H9 (cell line): ENCODE measurements at regions not wholly inside any gene's neighbourhood (a gene's known extent, or its start where the extent isn't known, plus 50 kb on each side); places are given as distances from the start of the nearest gene placed in this dataset.

Experiments used
- DNase-seq: peaks from one replicate; pipeline ENCODE4 v3.0.0-alpha.2; 2017
- H2AFZ ChIP-seq: one replicate; pipeline ENCODE4 v1.6.1; 2013; ENCODE audit warnings: mild to moderate bottlenecking, low read length, control low read depth, moderate library complexity
- H2AK5ac ChIP-seq: 2 replicates; pipeline ENCODE4 v1.6.1; 2013; ENCODE audit warnings: low read length, control low read depth, mixed read lengths; ENCODE audit not compliant: insufficient read length
- H2BK120ac ChIP-seq: one replicate; pipeline ENCODE4 v1.6.1; 2013; ENCODE audit warnings: low read depth, mild to moderate bottlenecking, low read length, control low read depth, inconsistent platforms; ENCODE audit not compliant: poor library complexity, severe bottlenecking
- H2BK12ac ChIP-seq: 2 replicates; pipeline ENCODE4 v1.6.1; 2013; ENCODE audit warnings: low read length, control low read depth, mixed read lengths, low read depth; ENCODE audit not compliant: insufficient read length
- H2BK15ac ChIP-seq: 2 replicates; pipeline ENCODE4 v1.6.1; 2013; ENCODE audit warnings: low read depth, low read length, control low read depth
- H2BK20ac ChIP-seq: one replicate; pipeline ENCODE4 v1.6.1; 2013; ENCODE audit warnings: low read depth, mild to moderate bottlenecking, low read length, control low read depth, inconsistent platforms; ENCODE audit not compliant: poor library complexity, severe bottlenecking
- H2BK5ac ChIP-seq: 2 replicates; pipeline ENCODE4 v1.6.1; 2013; ENCODE audit warnings: low read length, control low read depth, mixed read lengths; ENCODE audit not compliant: insufficient read length
- H3K14ac ChIP-seq: 2 replicates; pipeline ENCODE4 v1.6.1; 2013; ENCODE audit warnings: low read length, control low read depth; ENCODE audit not compliant: insufficient read depth
- H3K18ac ChIP-seq: 2 replicates; pipeline ENCODE4 v1.6.1; 2013; ENCODE audit warnings: low read depth, mild to moderate bottlenecking, mixed read lengths, low read length, control low read depth; ENCODE audit not compliant: insufficient read length
- H3K23ac ChIP-seq: 2 replicates; pipeline ENCODE4 v1.6.1; 2013; ENCODE audit warnings: low read length, control low read depth, mixed read lengths, low read depth; ENCODE audit not compliant: insufficient read length
- H3K23me2 ChIP-seq: 2 replicates; pipeline ENCODE4 v1.6.1; 2013; ENCODE audit warnings: low read depth, mild to moderate bottlenecking, mixed read lengths, low read length, control low read depth; ENCODE audit not compliant: insufficient read length, poor library complexity, severe bottlenecking
- H3K27ac ChIP-seq: 2 replicates; pipeline ENCODE4 v1.5.1; 2013; ENCODE audit warnings: low read length, control low read depth, mixed read lengths, low read depth; ENCODE audit not compliant: insufficient read length
- H3K27me3 ChIP-seq: 2 replicates; pipeline ENCODE4 v1.6.1; 2013; ENCODE audit warnings: low read length, control low read depth, inconsistent platforms; ENCODE audit not compliant: insufficient read depth
- H3K4ac ChIP-seq: 2 replicates; pipeline ENCODE4 v1.6.1; 2013; ENCODE audit warnings: low read depth, mild to moderate bottlenecking, control low read depth, inconsistent platforms, low read length, moderate library complexity
- H3K4me1 ChIP-seq: 2 replicates; pipeline ENCODE4 v1.6.1; 2013; ENCODE audit warnings: low read length, control low read depth, inconsistent platforms; ENCODE audit not compliant: insufficient read depth
- H3K4me2 ChIP-seq: 2 replicates; pipeline ENCODE4 v1.6.1; 2013; ENCODE audit warnings: low read length, control low read depth, mixed read lengths; ENCODE audit not compliant: insufficient read length, insufficient read depth
- H3K56ac ChIP-seq: 2 replicates; pipeline ENCODE4 v1.6.1; 2013; ENCODE audit warnings: low read depth, mild to moderate bottlenecking, mixed read lengths, low read length, control low read depth; ENCODE audit not compliant: insufficient read length
- H3K79me1 ChIP-seq: 2 replicates; pipeline ENCODE4 v1.6.1; 2013; ENCODE audit warnings: low read depth, mild to moderate bottlenecking, moderate library complexity, low read length, control low read depth, inconsistent platforms; ENCODE audit not compliant: insufficient read depth, poor library complexity, severe bottlenecking
- H3K79me2 ChIP-seq: 2 replicates; pipeline ENCODE4 v1.6.1; 2013; ENCODE audit warnings: low read length, control low read depth, inconsistent platforms; ENCODE audit not compliant: insufficient read depth
- H3K9ac ChIP-seq: 2 replicates; pipeline ENCODE4 v1.6.1; 2013; ENCODE audit warnings: low read length, control low read depth, mixed read lengths; ENCODE audit not compliant: insufficient read length; ENCODE audit errors: extremely low read depth
- H3K9me3 ChIP-seq: one replicate; pipeline ENCODE4 v1.6.1; 2013; ENCODE audit warnings: low read depth, low read length, inconsistent platforms; ENCODE audit not compliant: control insufficient read depth
- H3T11ph ChIP-seq: one replicate; pipeline ENCODE4 v1.6.1; 2013; ENCODE audit warnings: mild to moderate bottlenecking, low read length, control low read depth, inconsistent platforms
- H4K20me1 ChIP-seq: one replicate; pipeline ENCODE4 v1.6.1; 2013; ENCODE audit not compliant: control insufficient read depth, insufficient read length, insufficient read depth
- H4K5ac ChIP-seq: 2 replicates; pipeline ENCODE4 v1.6.1; 2013; ENCODE audit warnings: low read depth, mild to moderate bottlenecking, mixed read lengths, low read length, control low read depth; ENCODE audit not compliant: insufficient read length
- H4K8ac ChIP-seq: replicated peaks from 2 replicates; pipeline ENCODE4 v1.6.1; 2013; ENCODE audit warnings: low read length, control low read depth, mixed read lengths, low read depth; ENCODE audit not compliant: insufficient read length
- H4K91ac ChIP-seq: 2 replicates; pipeline ENCODE4 v1.6.1; 2013; ENCODE audit warnings: low read depth, mild to moderate bottlenecking, moderate library complexity, mixed read lengths, low read length, control low read depth; ENCODE audit not compliant: insufficient read length
- H3K27ac Mint-ChIP-seq, 3 experiments: 2 replicates in 2 of 3; 3 replicates in 1 of 3; pipeline ENCODE4 v1.8.0; 2020 to 2021; ENCODE audit warnings: mixed read lengths in 3 of 3, mild to moderate bottlenecking in 1 of 3, moderate library complexity in 1 of 3
- H3K27me3 Mint-ChIP-seq: 2 replicates; pipeline ENCODE4 v1.8.0; 2021; ENCODE audit warnings: low read depth, mild to moderate bottlenecking, moderate library complexity, mixed read lengths
- H3K36me3 Mint-ChIP-seq, 3 experiments: 2 replicates in 2 of 3; 3 replicates in 1 of 3; pipeline ENCODE4 v1.8.0; 2020 to 2021; ENCODE audit warnings: low read depth in 3 of 3, mixed read lengths in 3 of 3; ENCODE audit not compliant: insufficient read depth in 1 of 3
- H3K4me1 Mint-ChIP-seq, 2 experiments: 2 replicates each; pipeline ENCODE4 v1.8.0; 2020; ENCODE audit warnings: mixed read lengths in 2 of 2
- H3K4me3 Mint-ChIP-seq, 2 experiments: 2 replicates in 1 of 2; 3 replicates in 1 of 2; pipeline ENCODE4 v1.8.0; 2020 to 2021; ENCODE audit warnings: mild to moderate bottlenecking in 2 of 2, mixed read lengths in 2 of 2, moderate library complexity in 1 of 2
- H3K9me3 Mint-ChIP-seq, 2 experiments: 2 replicates in 1 of 2; 3 replicates in 1 of 2; pipeline ENCODE4 v1.8.0; 2020; ENCODE audit warnings: mild to moderate bottlenecking in 2 of 2, mixed read lengths in 2 of 2, moderate library complexity in 1 of 2
- CTCF ChIP-seq: fragments of 200-600 bp; sonication (generic); conservative IDR thresholded peaks from 3 replicates; pipeline ENCODE4 v1.8.0; 2021; ENCODE audit warnings: antibody characterized with exemption, mild to moderate bottlenecking
- WGBS: extraction: QIAGEN DNeasy Blood & Tissue Kit; methylation state at CpG from one replicate; pipeline ENCODE4 v1.1.7; 2013; ENCODE audit warnings: missing lambda C conversion rate, low lambda C conversion rate, mixed read lengths; ENCODE audit not compliant: insufficient read length; ENCODE audit errors: extremely low coverage; 5-methylcytosine and 5-hydroxymethylcytosine counted together

- Histone ChIP-seq H3K9me3 (no peaks in the 10 kb centered on the region), H2BK12ac (no peak overlapping the region), H3K18ac (no peak overlapping the region), H3K23me2 (no peaks in the 10 kb centered on the region), H2AFZ (no peak overlapping the region), H3K79me1 (no peaks in the 10 kb centered on the region), H3K4me1 (no peaks in the 10 kb centered on the region), H4K5ac (no peak overlapping the region), H4K20me1 (no peaks in the 10 kb centered on the region), H4K8ac (no peak overlapping the region), H3K79me2 (no peaks in the 10 kb centered on the region), H3K4ac (no peak overlapping the region), H3K27ac (no peak overlapping the region), H2BK120ac (no peak overlapping the region), H2AK5ac (no peak overlapping the region), H2BK15ac (no peak overlapping the region), H4K91ac (no peak overlapping the region), H2BK5ac (no peak overlapping the region), H3T11ph (no peak overlapping the region), H3K23ac (no peak overlapping the region), H3K14ac (no peak overlapping the region), H3K9ac (no peak overlapping the region), H3K4me2 (no peak overlapping the region), H3K56ac (no peak overlapping the region), H3K27me3 (no peaks in the 10 kb centered on the region), H2BK20ac (no peak overlapping the region)
- Mint-ChIP-seq H3K27ac (no peak overlapping the region), H3K4me3 (no peak overlapping the region), H3K9me3 (no peaks in the 10 kb centered on the region), H3K27me3 (peaks cover 14% of the 10 kb centered on the region), H3K4me1 (peaks cover 6 to 8% of the 10 kb centered on the region in 2 experiments), H3K36me3 (no peaks in the 10 kb centered on the region)
- no peak for TF ChIP-seq CTCF
- no CpG with 5 or more reads among the region's 1 CpG for WGBS
- DNase-seq = no peak
These were observed 242.0 kb downstream of the TBXT start for GRCh38 chr6:165925474-165926156.
